ENCODE measurements at regions not wholly inside any gene's neighbourhood (a gene's known extent, or its start where the extent isn't known, plus 50 kb on each side); places are given as distances from the start of the nearest gene placed in this dataset.
"Not testable (repeated sequence)": the region's sequence is repeated elsewhere in the genome, so short reads cannot be mapped to it uniquely, and the experiment has no call there.

DNA sequence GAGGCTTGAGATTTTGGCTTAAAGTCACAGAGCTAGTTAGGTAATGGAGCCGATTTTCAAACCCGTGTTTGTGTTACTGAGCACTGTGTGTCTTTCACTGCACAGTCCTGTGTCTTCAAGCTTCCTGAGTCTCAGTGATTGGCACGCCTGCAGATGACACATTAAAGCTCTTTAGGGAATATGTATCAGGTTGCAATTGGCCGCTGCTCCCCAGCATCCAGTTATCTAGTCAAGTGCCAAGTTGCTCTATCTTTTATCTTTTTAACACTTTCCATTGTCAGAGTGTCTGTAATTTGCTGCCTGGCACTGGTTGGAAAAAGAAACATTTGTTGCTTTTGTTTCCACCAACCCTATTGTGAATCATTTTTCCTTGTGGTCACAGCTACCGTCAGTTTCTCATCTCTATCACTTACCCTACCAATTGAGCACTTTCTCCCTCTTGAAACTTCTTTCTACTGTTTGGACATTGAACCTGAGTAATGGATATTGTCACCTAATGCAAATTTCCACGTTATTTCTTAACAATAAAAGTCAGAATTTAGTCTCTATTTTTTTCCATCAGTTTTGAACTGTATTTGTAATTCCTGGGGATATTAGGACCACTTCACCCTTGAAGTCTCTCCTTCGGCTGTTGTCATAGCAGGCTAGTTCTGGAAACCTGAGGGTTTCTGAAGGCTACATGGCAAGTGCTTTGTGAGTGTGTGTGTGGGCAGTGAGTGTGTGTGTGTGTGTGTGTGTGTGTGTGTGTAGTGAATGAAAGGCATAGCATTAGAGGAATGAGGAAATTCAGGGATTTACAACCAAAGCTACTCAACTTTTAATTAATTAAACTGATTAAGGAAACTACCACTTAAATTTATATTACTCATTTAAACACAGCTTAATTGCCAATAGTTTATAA, 274.3 kb downstream of the ISL1 start:
- DNase-seq (ENCODE audit: low read depth) = peak; percentile 3

DNA sequence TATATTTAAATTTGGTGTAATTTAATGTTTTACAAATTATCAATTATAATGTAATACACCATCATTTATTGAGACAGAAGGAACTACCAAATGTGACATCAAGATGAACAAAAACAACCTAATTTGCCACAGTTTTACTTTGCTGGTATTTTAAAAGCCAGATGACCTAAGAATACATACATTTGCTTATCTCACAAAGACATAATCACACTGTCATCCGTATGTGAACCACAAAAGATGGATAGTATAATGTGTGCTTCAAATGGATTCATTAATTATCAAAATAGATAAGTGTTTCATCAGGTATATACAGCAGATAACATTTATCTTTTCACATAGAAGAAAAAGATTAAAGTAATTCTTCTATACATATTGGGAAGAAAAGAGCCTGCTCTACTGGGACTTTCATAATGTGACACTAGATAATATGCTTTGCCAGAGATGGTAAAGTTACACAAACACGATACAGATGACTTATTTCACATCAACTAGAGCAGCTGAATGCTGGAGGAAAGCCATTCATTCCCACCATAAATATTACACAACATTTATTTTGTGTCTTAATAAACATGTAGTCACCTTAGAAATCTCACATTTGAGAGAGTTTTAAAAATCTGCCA, 278.5 kb downstream of the ISL1 start:
- DNase-seq (ENCODE audit: low read depth) = no peak

DNA sequence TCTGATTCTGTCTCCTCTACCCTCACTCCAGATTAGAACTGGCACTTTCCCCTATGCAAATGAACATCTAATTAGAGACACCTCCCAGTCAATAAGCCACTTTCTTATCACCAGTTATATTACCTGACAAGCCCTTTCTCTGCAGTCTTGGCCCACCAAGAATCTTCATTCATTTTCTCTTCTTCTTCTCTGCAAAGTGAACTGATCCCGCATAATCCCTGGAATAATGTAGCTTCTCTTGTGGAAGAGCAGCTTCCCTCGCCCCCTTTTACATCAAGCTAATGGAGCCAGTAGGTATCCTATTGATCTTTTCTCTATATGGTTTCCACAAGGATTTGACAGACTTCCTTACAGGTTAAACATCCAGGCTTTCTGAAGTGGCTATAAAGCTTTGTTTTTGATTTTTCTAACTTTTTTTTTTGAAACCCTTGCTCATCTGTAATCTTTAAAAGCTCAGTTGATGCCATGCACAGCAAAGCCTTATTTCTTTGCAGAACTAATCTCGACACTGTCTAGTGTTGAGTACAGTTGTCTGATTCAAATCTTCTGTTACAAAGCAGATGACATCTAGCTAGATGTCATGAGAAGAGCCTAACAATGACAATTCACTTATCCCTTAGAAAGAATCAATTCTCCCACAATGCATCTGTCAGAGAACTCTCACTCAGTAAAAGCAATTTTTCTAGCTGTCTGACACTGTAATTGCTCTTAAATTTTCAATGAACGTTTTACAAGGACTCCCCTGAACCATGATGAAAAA, 281.4 kb downstream of the ISL1 start:
- DNase-seq (ENCODE audit: low read depth) = no peak

DNA sequence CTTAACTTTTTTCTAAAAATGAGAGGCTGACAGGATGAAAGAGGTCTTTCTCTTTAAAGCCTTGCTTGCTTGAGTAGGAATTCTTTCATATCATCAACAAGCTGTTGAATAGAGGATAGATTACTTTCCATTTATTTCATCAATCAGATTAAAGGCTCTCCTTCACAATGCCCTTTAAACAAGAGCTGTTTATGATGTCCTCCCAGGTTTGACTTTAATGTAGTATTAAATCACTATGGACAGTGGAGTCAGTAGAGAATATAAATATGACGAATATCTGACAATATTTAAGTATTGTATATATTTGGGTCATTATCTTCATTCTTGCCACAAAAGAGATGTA, 282.0 kb downstream of the ISL1 start:
- no peak for DNase-seq (ENCODE audit: low read depth)

DNA sequence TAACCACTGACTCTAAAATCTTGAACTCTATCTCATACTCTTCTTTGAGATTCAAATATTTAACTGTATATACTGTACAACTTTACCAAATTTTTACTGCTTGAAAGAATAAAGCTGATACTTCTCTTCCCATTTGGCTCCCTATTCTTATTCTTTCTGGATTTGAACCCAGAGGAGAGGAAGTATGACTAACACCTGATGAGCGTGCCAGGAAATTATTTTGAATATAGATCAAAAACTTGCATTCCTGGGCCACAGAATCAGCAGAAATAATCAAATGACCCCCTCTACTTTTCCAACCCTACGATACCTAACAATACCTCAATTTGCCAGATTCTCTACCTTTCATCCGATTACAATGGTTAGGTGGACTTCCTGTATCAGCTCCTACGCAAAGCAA, 285.8 kb downstream of the ISL1 start:
- DNase-seq (ENCODE audit: low read depth) = no peak

DNA sequence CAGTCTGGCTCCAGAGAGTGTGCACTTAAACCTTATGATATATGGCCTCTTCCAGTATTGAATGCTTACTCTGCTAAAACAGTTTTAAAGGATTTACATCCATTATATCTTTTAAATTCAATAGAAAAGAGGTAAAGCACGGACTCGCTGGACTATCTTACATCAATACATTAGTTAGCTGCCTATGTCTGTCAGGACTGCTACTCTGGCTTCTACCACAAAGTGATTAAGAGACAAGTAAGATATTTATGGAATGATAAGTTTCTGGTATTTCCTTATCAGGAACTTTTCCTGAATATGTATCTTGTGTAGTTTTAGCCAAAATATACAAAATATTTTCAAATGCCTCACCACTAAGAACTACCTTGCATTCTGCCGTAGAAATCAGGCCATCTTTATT, 295.1 kb downstream of the ISL1 start:
- no peak for DNase-seq (ENCODE audit: low read depth)

DNA sequence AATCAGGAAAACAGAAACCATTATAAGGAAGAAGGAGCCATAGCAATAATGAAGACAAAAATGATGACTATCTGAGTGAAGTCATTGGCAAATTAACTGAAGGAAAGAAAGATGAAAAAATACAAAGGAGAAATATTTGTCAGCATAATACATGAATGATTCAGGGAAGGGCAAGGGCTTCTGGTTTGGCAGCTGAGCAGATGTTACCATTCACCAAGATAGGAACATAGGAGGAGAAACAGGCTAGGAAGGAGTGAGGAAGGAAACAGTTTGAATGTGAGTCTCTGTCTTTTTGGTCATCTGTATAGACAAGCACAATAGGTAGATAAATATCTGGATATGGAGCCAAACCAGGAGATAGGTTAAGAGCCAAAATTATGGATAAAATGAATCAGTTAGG, 296.0 kb downstream of the ISL1 start:
- no peak for DNase-seq (ENCODE audit: low read depth)

DNA sequence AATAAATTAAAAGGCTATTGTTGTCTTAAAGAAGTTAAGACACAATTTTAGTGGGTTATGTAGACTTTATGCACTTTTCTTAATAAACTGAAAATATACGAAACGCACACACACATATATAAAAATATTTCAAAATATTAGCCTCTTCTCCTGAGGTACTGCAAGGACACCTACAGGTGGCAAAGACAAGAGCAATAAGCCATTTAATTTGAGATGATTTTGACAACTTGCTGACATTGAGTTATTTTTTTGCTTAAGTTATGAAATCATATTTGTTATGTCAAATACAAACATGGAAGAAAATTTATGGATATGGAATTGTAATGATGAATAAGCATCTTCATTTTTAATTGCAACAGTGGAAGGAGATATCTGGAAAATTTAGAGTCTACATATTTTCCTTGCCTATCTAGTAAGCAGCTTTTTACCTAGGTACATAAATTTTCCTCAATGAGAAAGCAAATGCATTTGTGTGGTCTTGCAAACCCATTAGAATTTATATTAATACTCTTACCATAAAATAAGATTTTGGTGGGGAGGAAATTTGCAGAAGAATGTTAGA, 301.6 kb downstream of the ISL1 start:
- DNase-seq (ENCODE audit: low read depth) = no peak

DNA sequence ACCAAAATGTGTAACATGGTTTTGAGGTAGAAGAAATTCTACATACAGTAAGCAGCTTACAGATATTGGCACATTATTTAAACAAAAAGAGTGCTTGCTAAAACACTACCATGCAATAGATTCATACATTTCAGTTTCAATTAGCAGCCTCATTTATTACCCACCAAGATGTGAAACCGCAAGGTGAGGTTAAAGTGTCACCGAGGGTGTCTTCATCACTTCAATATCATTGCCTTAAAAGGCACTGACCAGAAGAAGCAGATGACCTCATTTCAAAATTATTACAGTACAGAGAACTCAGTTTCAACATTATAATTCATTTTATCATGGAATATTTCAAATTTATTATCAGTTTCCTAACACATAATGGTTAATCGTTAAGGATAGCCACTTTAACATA, 302.2 kb downstream of the ISL1 start:
- no peak for DNase-seq (ENCODE audit: low read depth)

DNA sequence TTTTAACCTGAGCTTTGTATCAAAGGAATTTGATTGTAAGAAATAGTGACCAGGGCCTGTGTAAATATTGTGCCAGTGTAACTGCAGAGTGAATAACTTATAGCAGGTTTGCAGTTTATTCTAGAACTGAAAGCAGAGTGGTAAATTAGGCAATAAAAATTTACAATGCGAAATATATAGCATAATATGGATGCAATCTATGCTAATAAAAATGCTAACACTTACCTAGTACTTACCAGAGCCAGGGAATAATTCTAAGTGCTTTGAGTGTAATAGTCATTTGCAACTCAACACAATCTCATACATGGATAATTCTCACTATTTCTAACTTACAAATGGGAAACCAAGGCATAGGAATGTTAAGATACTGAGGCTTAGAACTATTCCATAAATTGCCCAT, 303.4 kb downstream of the ISL1 start:
- no peak for DNase-seq (ENCODE audit: low read depth)

DNA sequence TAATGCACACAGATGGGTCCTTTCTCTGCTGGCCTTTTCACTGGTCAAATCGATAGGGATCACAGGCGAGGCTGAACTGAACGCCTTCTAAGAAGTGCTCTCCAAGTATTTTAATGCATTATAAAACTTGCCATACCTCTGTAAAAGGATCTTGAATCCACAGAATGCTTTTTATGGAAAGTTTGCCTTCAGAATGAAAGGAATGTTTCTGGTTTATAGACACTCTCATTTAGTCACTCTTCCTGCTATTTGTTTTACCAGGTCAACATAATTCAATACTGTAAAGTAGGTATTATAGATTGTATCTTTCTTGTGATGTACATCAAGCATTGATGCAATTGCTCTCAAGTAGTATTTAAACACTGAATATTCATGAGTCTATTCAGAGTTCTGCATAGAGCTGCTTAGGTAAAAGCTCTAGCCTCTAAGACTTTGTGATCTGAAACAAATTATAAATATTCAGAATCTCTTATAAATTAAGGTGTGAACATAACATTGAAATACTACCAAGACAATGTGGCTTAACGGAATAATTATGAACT, 308.4 kb downstream of the ISL1 start:
- no peak for DNase-seq (ENCODE audit: low read depth)

DNA sequence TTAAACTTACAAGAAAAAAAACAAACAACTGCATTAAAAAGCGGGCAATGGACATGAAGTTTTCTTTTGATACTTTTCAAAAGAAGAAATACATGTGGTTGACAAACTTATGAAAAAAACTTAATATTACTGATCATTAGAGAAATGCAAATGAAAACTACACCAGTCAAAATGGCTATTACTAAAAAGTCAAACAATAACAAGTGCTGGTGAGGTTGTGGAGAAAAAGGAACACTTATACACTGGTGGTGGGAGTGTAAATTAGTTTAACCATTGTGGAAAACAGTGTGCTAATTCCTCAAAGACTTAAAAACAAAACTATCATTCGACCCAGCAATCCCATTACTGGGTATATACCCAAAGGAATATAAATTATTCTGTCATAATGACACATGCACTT, 311.6 kb downstream of the ISL1 start:
- no peak for DNase-seq (ENCODE audit: low read depth)

DNA sequence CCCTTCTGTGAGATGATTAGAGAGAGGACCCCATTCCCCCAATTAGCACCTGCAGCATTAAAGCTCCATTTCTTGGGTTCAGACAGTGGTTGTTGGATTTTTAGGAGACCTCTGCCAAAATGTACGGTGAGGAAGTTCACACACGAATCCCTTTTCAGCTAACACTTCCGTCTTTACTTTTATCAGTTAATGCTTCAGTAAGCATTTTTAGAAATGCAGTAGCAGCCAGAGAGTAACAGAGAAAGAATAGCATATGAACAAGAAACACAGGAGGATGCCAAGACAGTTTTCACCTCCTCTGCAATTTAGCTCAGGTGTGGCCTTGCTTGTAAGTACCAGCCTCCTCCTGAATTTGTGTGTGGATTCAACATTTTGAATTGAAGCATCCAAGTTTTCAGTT, 312.9 kb downstream of the ISL1 start:
- DNase-seq (ENCODE audit: low read depth) = no peak

DNA sequence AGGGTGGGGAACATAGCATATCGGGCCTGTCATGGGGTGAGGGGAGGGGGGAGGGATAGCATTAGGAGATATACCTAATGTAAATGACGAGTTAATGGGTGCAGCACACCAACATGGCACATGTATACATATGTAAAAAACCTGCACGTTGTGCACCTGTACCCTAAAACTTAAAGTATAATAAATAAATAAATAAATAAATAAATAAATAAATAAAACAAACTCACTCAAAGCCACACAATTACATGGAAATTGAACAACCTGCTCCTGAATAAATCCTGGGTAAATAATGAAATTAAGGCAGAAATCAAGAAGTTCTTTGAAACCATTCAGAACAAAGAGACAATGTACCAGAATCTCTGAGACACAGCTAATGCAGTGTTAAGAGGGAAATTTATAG, 318.8 kb downstream of the ISL1 start:
- DNase-seq (ENCODE audit: low read depth) = not testable (repeated sequence)

DNA sequence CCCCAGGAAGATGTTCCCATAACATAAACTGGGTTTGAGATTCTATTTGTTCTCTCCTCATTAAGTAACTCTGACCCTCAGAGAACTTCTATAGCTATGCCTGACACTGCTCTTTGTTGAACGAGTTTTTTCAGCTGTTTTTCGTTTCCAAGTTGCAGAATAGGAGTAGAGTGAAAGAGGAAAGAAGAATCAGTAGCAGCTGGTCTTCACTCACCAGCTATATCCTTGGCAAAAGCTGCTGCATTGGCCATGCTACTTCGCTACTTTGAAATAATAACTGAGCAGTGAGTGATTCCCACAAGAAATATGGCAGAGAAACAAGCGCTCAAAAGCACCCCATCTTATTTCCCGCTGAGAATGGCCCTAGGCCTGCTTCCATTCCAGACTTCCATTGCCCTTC, 329.0 kb downstream of the ISL1 start:
- DNase-seq (ENCODE audit: low read depth) = no peak

DNA sequence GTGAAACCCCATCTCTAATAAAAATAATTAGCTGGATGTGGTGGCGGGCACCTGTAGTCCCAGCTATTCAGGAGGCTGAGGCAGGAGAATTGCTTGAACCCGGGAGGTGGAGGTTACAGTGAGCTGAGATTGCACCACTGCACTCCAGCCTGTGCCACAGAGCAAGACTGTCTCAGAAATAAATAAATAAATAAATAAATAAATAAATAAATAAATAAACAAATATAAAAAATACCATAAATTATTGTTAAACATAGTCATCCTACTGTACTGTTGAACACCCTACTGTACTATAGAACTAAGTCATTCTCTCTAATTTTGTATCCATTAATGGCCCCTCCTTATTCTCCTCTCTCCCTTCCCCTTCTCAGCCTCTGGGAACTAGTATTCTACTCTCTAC, 332.2 kb downstream of the ISL1 start:
- not testable (repeated sequence) for DNase-seq (ENCODE audit: low read depth)

DNA sequence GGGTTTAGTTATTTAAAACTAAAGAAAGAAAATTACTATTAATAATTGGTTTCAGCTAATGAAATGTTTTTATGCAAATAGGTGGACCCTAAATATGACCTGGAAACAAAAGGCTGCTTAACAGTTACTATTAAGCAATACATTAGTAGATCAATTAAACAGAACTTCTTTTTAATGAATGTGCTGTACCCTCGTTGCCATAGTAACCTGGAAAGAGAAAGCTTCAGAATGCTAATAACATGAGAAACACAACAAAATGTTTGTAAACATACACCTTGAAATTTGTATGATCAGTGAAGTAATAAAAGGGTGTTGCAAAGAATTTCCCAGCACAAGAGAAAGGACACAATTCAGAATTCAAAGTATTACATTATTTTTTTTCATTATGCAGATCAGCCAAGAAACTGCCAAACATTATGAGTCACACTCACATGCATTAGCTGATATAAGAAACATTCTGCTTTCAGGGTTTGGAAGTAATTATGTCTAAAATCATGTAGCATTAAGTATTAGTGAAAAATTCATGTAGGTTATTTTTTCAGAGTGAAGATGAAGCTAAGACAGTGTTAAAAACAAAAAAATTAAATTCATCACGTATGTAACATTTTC, 348.3 kb downstream of the ISL1 start:
- no peak for DNase-seq (ENCODE audit: low read depth)

DNA sequence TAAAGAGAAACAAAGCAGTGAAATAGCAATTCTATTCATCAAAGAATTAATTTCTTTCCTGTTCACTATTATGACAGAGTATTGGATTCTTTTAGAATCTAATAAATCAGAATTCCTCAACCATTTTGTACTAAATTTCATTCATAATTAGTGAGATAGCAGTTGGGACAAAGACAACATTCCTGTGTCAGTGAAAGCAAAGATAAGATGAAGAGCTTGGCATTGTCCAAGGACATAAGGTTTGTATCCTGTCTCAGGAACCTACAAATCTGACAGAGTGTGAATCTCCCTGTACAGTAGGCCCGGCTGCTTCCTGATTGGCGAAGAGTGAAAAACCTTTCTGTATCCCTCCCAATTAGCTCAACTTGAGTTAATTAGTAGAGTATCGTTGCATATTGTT, 349.1 kb downstream of the ISL1 start:
- no peak for DNase-seq (ENCODE audit: low read depth)

DNA sequence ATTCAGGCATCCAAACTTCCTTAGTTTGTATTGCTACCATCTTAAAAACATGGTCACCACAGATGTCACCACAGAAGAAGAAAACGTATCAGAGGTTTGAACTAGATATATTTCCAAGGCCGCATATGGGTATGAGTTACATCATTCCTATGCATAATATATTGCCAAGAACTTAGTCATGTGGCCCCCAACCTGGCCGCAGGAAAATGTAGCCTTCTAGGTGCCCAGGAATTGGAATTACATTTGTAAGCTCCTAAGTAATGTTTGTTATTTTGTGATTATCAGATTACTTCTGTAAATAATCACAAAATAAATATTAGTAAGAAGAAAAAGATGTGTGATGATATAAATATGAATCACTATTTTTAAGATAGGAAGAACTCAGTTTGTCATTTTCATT, 351.4 kb downstream of the ISL1 start:
- DNase-seq (ENCODE audit: low read depth) = no peak

DNA sequence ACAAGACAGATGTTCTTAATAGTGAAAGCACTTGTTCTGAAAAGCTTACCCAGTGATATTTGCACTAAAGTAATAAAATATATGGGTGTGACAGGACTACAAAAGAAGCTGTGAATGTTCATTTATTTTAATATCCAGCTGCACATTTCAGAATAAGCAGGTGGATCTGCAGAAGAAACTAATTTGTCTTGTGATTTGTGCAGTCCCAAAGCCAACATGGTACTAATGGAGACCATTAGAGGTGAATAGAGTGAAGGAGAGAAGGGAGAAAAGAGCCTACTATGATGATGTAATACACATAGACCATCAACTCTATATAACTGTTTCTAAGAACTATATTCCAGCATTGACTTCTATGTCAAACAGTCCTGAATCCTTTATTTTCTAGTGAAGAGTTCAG, 362.8 kb downstream of the ISL1 start:
- DNase-seq (ENCODE audit: low read depth) = no peak

DNA sequence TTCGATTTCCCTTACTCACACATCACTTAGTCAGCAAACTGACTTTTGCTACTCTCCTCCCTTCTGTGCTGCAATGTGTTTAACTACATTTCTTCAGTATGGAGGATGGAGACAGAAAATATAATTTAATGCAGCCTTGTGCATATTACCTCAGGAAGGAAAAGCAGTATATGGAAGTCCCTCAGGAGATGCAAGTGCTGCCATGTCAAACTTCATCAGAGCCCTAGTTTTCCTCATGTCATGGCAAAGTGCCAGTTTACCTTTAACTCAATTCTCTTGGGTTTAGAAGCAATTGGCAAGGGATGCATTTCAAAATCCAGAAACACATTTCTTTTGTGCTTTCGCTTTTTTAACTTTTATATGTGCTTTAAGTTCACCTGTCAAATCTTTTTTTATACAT, 365.4 kb downstream of the ISL1 start:
- no peak for DNase-seq (ENCODE audit: low read depth)
